Neural crest cell (in vitro differentiated cells): ENCODE measurements at regions not wholly inside any gene's neighbourhood (a gene's known extent, or its start where the extent isn't known, plus 50 kb on each side); places are given as distances from the start of the nearest gene placed in this dataset.
"Not testable (repeated sequence)": the region's sequence is repeated elsewhere in the genome, so short reads cannot be mapped to it uniquely, and the experiment has no call there.

Experiments used
- DNase-seq: peaks from one replicate; pipeline ENCODE4 v3.0.0; 2021; ENCODE audit warnings: low read depth, mixed read lengths, low spot score
- H3K27ac Mint-ChIP-seq: one replicate; pipeline ENCODE4 v1.8.0; 2021; ENCODE audit warnings: mild to moderate bottlenecking, mixed read lengths; ENCODE audit not compliant: unreplicated experiment
- H3K27me3 Mint-ChIP-seq: 2 replicates; pipeline ENCODE4 v1.8.0; 2021; ENCODE audit warnings: low read depth, mild to moderate bottlenecking, mixed read lengths
- H3K36me3 Mint-ChIP-seq: 2 replicates; pipeline ENCODE4 v1.8.0; 2021; ENCODE audit warnings: low read depth, mild to moderate bottlenecking, mixed read lengths
- H3K4me1 Mint-ChIP-seq: 2 replicates; pipeline ENCODE4 v1.8.0; 2021; ENCODE audit warnings: mixed read lengths
- H3K4me3 Mint-ChIP-seq: one replicate; pipeline ENCODE4 v1.8.0; 2021; ENCODE audit warnings: mild to moderate bottlenecking, mixed read lengths
- H3K9me3 Mint-ChIP-seq: 2 replicates; pipeline ENCODE4 v1.8.0; 2021; ENCODE audit warnings: mixed read lengths
- CTCF ChIP-seq: fragments of 200-600 bp; sonication (generic); conservative IDR thresholded peaks from 2 replicates; pipeline ENCODE4 v1.5.0; 2021; ENCODE audit warnings: antibody characterized with exemption, mild to moderate bottlenecking

GRCh38 chr15:59894835-59895234 lies 109.3 kb upstream of the FOXB1 start:
- Mint-ChIP-seq H3K27ac (no peak overlapping the region), H3K4me3 (no peak overlapping the region)
- no peak for TF ChIP-seq CTCF

GRCh38 chr15:59892985-59893384 lies 111.1 kb upstream of the FOXB1 start:
- no peak for TF ChIP-seq CTCF
- Mint-ChIP-seq H3K27ac (no peak overlapping the region), H3K4me1 (no peaks in the 10 kb centered on the region), H3K36me3 (no peaks in the 10 kb centered on the region), H3K9me3 (no peaks in the 10 kb centered on the region), H3K27me3 (peaks cover 30% of the 10 kb centered on the region), H3K4me3 (no peak overlapping the region)
- peak; percentile 3 for DNase-seq

More at GRCh38 chr15:59894835-59895234, 109.3 kb upstream of the FOXB1 start:
- H3K36me3 Mint-ChIP-seq = no peaks in the 10 kb centered on the region
- peaks cover 27% of the 10 kb centered on the region for H3K27me3 Mint-ChIP-seq
- H3K9me3 Mint-ChIP-seq = no peaks in the 10 kb centered on the region
- no peaks in the 10 kb centered on the region for H3K4me1 Mint-ChIP-seq
- DNase-seq = no peak

- Mint-ChIP-seq H3K27me3 (peaks cover 12% of the 10 kb centered on the region), H3K4me1 (peaks cover 24% of the 10 kb centered on the region)
- DNase-seq, H3K4me3 Mint-ChIP-seq, H3K27ac Mint-ChIP-seq, H3K36me3 Mint-ChIP-seq, H3K9me3 Mint-ChIP-seq: not testable (repeated sequence)
Measured at GRCh38 chr15:59887870-59888269, 116.2 kb upstream of the FOXB1 start.

GRCh38 chr15:59887211-59887610 lies 116.9 kb upstream of the FOXB1 start:
- Mint-ChIP-seq H3K27me3 (peaks cover 11% of the 10 kb centered on the region), H3K4me3 (no peak overlapping the region), H3K9me3 (no peaks in the 10 kb centered on the region), H3K27ac (no peak overlapping the region), H3K4me1 (peaks cover 24% of the 10 kb centered on the region), H3K36me3 (no peaks in the 10 kb centered on the region)
- no peak for DNase-seq
- TF ChIP-seq CTCF = no peak

GRCh38 chr15:59886441-59886840 lies 117.7 kb upstream of the FOXB1 start:
- Mint-ChIP-seq H3K9me3 (no peaks in the 10 kb centered on the region), H3K27ac (no peak overlapping the region), H3K27me3 (peaks cover 10% of the 10 kb centered on the region), H3K4me3 (no peak overlapping the region), H3K4me1 (peaks cover 24% of the 10 kb centered on the region), H3K36me3 (no peaks in the 10 kb centered on the region)
- no peak for TF ChIP-seq CTCF
- no peak for DNase-seq

GRCh38 chr15:59885832-59886231 lies 118.3 kb upstream of the FOXB1 start:
- no peak overlapping the region for H3K27ac Mint-ChIP-seq
- no peak for TF ChIP-seq CTCF

More at GRCh38 chr15:59885832-59886231, 118.3 kb upstream of the FOXB1 start:
- H3K9me3 Mint-ChIP-seq = no peaks in the 10 kb centered on the region
- H3K36me3 Mint-ChIP-seq = no peaks in the 10 kb centered on the region
- DNase-seq = peak; percentile 2
- peak overlapping the region; percentile 5 for H3K4me3 Mint-ChIP-seq
- peaks cover 4% of the 10 kb centered on the region for H3K27me3 Mint-ChIP-seq
- H3K4me1 Mint-ChIP-seq = peaks cover 24% of the 10 kb centered on the region
